RWPE1 (cell line): ENCODE measurements at regions not wholly inside any gene's neighbourhood (a gene's known extent, or its start where the extent isn't known, plus 50 kb on each side); places are given as distances from the start of the nearest gene placed in this dataset.

Experiments
- CTCF ChIA-PET: fragments of 350-600 bp; sonication (Branson Sonifier 250); formaldehyde crosslinking; extraction: SDS; loops from one replicate; lab custom pipeline; 2021; lab: Yijun Ruan, JAX
- POLR2A ChIA-PET: fragments of 400-600 bp; formaldehyde crosslinking; extraction: SDS; loops from one replicate; lab custom pipeline; 2020; ENCODE audit warnings: antibody characterized with exemption; ENCODE audit not compliant: low non-redundant PET; lab: Yijun Ruan, JAX
- DNase-seq: peaks from one replicate; pipeline ENCODE4 v3.0.0; 2012; ENCODE audit warnings: low spot score
- H3K27ac ChIP-seq: fragments of 450-650 bp; 2 replicates; pipeline ENCODE4 v1.5.1; 2017
- CTCF ChIP-seq: fragments of 450-650 bp; conservative IDR thresholded peaks from 2 replicates; pipeline ENCODE4 v1.5.1; 2017; ENCODE audit warnings: low read depth, mild to moderate bottlenecking

- no peak overlapping the region for H3K27ac ChIP-seq
- no peak for TF ChIP-seq CTCF
- POLR2A ChIA-PET: no interaction called here
- no peak for DNase-seq
- CTCF ChIA-PET: no interaction called here
These were observed 599.0 kb downstream of the RAB28 start for GRCh38 chr4:12884846-12885796.

- ChIA-PET POLR2A (no interaction called here), CTCF (no interaction called here)
- DNase-seq: no peak
- no peak overlapping the region for H3K27ac ChIP-seq
- TF ChIP-seq CTCF: no peak
These were observed 602.1 kb downstream of the RAB28 start for GRCh38 chr4:12881945-12882584.

GRCh38 chr4:12880844-12881243 lies 603.3 kb downstream of the RAB28 start:
- no peak for DNase-seq
- CTCF ChIA-PET: no interaction called here
- POLR2A ChIA-PET: no interaction called here
- no peak overlapping the region for H3K27ac ChIP-seq
- TF ChIP-seq CTCF: no peak

GRCh38 chr4:12879496-12879895 lies 604.6 kb downstream of the RAB28 start:
- no peak overlapping the region for H3K27ac ChIP-seq
- CTCF ChIA-PET: no interaction called here
- no peak for DNase-seq
- POLR2A ChIA-PET: no interaction called here
- no peak for TF ChIP-seq CTCF

- ChIA-PET CTCF (interaction anchor here (0.5 kb wide), 1 partner anchor 503 kb away, joined by 3 read pairs; no protein-coding TSS in a partner anchor), POLR2A (no interaction called here)
- no peak for DNase-seq
These were observed 608.4 kb downstream of the RAB28 start for GRCh38 chr4:12875640-12876243.

More at GRCh38 chr4:12875640-12876243, 608.4 kb downstream of the RAB28 start:
- no peak for TF ChIP-seq CTCF
- H3K27ac ChIP-seq: no peak overlapping the region
